GM19238 (cell line): ENCODE measurements at regions not wholly inside any gene's neighbourhood (a gene's known extent, or its start where the extent isn't known, plus 50 kb on each side); places are given as distances from the start of the nearest gene placed in this dataset.
"Not testable (repeated sequence)": the region's sequence is repeated elsewhere in the genome, so short reads cannot be mapped to it uniquely, and the experiment has no call there.

Experiments
- DNase-seq: peaks from one replicate; pipeline ENCODE4 v3.0.0; 2011; ENCODE audit warnings: low spot score; ENCODE audit not compliant: insufficient read length

DNA sequence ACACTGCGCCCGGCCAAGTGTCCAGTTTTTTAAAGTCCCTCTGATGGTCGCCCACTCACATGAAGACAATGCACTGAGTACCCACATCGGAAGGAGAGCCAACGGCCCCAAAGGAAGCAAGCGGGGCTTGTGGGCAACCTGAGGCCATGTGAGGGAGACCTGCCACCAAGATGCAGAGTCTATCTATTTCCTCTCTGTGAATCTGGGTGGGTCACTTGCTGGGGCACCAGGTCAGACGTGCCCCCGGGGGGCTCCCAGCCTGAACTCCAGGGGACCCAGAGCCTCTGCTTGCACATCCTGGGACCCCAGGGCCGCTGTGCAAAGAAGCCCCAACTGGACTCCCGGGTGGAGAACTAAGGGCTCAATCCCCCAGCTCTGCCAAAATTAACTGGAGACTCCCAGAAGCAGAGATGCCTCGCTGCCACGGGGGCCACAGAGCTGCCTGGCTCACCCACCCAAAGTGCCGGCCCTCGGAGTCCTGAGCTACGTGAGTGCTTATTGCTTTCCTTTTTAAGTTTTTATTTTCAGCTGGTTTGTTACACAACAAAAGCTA is 106.4 kb downstream of the BRD1 start:
- DNase-seq, result no peak

DNA sequence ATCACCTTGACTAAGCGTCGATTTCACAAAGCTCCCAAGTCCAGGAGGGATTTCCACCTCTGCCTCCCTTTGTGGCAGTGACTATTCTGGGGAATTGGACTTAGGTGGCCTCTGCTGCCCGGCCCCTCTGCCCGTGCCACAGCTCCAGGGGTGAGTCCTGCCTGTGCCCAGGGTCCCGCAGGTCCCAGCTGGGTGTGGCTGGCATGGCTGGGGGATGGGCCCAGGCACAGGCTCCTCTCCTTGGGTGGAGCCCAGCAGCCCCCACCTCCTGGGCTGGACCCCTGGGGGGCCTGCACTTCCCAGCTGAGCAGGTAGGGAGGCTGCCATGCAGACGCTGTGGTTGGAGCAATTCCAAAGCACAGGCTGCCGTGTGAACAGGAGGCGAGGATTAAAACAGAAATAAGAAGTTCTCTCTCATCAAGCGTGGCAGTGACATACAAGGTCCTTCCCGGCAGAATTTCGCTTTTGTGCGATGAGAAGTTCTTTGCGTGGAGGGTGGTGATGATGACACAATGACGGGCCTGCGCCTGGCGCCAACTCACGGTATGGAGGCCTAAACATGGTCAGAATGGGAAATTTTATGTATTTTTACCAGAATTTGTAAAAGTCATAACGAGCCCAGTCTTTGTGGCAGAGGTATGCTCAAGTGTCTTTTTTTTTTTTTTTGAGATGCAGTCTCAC is 107.3 kb downstream of the BRD1 start:
- no peak for DNase-seq

DNA sequence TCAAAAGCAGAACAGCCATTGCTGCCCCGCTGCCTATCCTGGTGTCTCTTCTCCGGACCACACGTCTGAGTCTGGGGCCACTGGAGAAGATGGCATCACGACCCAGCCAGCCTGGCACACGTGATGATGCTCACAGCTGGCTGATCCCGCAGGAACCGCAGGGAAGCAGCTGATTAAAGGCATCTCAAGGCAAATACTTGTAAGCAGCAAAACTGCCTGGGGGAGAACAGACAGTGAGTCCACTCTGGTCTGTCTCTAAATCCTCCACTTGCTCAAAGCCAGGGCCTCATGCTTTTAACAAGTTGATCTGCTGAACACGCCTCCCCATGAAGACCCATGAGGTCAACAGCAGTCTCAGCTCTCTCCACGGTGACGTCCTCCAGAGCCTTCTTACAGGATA is 108.6 kb downstream of the BRD1 start:
- no peak for DNase-seq

DNA sequence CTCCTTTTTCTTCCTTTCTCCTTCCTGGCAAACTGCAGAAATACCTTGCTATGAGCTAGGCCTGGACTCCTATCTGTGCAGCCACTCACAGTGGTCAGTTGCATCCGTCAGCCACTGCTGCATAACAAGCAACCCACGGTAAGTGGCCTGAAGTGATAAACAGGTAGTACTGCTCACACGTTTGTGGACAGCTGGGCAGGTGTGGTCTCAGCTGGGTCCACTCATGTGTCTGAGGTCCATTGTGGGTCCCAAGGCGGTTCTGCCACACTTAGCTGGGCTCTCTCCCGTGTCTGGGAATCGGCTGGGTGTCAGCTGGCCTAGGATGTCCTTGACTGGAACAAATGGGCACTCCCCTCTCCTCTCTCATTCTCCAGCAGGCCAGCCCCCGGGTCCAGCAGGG is 109.3 kb downstream of the BRD1 start:
- DNase-seq, result no peak

DNA sequence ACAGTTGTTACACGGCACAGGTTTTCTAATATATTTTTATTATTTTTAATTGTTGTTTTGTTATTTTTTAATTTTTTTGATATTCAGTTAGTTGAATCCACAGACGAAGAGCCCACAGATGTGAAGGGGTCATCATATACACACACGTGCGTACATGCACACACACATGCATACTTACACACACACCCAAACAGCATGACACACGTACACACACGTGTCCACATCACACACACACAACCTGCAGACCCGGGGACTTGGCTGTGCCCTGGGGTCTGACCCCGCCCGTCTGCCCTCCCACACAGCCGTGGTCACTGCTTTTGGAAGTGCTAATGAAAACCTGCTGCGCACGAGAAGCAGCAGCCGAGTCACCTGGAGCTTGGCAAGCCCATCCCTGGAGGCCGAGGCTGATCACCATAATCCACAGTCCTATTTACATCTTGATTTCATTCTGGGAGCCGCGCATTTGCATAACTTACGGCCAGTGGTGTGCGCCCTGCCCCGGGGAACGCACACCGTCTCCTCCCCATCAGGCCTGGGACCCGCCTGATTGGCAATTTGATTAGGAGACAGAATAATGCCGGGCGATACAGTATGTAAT is 110.3 kb downstream of the BRD1 start:
- no peak for DNase-seq

DNA sequence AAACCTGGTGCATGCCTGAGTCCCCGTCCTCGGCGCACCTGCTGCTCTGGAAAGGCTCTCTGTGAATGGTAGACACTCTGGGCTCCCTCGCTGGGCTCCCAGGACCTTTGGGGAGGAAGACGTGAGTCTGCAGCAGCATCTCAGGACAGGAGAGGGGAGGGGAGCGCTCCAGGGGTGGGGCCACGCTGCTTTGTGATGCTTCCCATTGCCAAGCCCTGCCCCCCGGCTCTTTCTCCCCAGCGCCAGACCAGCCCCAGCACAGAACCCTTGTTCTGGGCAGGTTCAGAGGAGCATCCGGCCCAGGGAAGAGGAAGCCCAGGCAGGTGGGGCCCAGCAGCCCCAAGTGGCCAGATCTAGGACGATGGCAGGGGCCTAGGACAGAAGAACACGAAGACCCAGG is 111.2 kb downstream of the BRD1 start:
- DNase-seq, result no peak

DNA sequence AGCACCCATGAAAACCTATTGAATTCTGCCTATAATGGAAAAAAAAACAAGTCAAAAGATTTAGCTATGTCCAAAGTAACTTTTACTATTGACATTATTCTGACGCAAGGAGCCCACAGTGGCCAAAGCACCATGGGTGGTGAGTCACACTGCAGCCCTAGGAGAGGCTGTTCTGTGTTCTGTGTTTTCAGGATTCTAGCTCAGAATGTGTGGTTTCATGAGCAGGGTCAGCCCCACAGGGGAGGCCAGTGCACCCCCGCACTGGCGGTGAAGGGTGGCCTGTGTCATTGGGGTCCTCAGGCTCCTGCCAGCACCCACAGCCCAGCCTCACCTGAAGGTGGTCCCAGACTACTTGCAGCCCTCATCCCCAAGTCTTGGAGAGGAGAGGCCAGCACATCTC is 112.2 kb downstream of the BRD1 start:
- DNase-seq, result no peak

DNA sequence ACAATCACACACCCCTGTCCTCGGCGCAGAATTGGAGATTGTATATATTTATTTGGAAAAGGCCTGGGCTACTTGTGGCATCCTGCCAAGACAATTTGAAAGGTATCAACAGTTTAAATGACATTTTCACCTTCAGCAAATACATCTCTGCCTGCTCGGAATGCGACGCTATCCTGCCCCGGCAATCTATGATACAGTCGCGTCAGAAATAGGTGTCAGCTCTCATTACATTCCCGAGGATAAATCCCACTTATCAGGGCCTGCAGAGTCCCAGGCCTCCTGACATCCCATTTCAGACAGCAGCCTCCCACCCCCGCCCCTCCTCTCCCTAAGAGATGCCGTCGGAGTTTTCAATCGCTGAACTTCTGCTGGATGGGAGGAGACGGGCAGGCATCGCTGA is 114.7 kb downstream of the BRD1 start:
- no peak for DNase-seq

DNA sequence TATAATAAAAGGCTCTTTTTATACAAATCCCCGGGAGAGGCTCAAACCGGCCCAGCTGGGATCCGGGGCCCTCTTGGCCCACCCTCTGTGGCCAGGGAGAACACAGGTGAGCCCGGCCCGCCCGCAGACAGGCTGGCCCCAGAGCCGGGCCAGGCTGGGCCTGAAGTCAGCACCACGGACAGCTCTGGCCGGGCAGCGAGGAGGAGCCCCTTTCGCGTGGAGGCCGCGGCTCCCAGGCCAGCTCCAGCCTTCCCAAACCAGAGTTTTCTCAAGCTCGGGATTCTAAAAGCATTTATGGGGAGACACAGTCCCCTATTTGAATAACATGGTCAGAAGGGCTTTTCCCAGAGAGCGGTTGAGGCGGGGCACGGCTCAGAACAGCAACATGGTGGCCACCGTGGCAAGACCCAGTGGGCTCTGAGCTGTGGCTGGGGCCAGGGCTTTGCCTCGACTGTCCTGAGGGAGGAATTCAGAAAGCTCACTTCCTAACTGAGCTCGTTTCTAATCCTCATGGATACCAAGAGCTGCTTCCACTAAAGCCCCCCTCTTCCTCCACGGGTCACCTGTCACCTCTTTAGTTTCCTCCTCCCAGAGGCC is 115.4 kb downstream of the BRD1 start:
- DNase-seq, result no peak

DNA sequence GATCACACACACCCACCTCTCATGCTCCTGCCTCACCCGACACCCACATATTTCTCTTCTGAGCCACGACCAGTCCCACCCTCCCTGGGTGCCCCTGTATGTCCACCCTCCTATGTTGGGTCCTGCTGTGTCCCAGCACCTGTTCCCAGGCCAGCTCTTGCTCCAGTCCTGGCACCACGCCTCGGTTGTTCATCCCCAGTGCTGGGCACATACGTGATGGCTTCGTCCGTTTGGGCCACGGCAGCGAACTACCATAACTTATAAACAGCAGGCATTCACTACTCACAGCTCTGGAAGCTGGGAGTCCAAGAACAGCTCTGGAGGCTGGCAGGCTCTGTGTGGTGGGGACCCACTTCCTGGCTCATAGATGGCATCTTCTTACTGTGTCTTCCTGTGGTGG is 116.9 kb downstream of the BRD1 start:
- DNase-seq, result no peak

DNA sequence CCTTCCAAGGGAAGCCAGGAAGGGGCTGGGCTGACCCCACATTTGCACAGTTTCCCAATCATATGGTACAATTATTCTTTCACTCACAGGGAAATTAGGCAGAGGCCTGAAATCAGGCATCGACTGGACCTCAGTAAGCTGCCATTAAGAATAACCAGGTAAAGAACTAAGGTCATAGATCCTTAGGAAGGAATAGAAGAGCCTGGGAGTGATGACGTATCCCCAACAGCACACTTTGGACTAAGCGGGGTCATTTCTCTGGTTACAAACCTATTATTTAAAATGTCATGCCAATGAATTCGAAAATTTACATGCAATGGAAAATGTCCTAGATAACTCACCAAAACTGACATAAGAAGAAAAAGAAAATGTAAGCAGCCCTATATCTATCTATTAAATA is 118.2 kb downstream of the BRD1 start:
- no peak for DNase-seq

DNA sequence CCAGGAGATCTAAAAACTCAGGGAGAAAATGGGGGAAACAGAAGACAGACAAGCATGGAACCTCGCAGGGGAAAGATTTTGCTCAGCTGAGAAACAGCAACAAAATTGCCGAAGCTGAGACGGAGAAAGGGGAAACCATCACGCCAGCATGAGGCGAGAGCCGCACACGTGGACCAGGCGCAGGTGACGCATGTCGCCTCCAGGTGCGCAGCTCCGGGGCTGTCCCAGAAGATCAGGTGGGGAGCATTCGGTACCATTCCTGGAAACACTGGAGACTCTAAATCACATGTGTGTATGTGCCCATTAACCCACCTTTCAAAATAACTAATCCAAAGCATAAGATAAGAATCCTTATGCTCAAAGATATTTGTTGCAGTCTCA is 121.7 kb downstream of the BRD1 start:
- no peak for DNase-seq

DNA sequence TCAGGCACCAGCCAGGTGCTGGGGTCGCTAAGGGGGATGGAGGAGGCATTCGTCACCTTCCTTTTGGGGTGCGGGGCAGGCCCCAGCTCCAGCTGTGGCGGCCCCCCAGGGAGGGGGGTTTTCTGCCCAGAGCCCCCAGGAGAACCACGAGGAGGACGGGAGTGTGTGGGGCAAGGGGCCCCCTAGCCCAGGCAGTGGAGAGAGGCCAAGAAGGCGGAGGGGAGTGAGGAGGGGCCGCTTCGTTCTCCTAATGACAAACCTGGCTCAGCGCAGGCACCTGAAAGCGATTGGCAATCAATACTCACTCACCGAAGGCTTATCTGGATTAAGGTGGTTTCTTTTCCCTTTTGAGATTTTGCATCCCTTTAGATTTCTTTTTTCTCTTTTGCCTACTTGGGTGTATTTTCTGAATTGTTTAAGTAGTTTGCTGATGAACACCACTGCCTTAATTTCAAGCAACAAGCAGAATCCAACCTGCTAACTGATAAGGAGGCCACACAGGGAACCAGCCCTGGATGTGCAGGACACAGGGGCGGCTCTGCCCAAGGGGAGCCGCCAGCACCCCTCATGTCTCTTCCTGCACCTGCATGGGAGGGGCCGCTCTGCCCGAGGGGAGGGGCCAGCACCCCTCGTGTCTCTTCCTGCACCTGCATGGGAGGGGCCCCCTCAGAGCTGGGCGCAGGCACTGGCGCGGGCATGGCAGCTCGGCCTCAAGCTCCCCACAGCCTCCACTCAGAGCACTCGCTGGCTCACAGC is 122.3 kb downstream of the BRD1 start:
- DNase-seq, result no peak

DNA sequence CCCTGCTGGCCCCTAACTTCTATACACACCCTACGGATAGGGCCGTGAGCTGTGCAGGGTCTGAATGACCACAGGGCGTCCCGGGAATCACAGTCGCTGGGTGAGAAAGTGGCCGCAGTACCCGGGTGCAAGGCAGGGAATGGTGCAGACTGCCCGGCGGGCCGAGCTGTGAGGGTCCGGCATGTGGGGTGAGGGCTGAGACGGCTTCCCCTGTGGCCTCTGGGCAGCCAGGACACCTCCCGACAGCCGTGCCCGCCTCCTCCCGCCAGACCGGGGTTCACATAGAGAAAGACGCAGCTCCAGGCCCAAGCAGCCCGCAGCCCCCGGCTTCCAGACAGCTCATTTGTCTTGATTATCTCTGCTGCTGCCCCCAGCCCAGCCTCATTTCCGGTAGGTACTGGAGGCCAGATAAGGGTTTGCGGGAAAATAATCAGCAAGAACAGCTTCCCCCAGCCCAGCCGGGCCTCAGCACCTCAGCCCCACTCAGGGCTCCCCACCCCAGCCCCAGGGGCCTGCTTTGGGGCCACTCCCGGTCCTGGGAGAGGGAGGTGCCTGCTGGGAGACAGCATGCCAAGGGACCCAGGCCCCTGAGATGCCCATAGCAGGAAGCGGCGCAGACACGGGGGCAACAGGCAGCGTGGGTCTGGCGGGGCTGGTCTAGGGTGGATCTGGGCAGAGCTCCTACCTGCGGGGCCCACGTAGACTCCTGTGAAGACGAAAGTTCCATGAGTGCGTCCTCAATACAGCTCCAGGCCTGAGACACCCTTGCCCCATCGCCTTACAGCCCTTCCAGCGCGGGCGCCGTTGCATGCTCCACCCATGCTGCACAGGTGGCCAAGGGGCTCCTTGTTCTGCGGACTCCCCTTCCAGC is 123.1 kb downstream of the BRD1 start:
- no peak for DNase-seq

DNA sequence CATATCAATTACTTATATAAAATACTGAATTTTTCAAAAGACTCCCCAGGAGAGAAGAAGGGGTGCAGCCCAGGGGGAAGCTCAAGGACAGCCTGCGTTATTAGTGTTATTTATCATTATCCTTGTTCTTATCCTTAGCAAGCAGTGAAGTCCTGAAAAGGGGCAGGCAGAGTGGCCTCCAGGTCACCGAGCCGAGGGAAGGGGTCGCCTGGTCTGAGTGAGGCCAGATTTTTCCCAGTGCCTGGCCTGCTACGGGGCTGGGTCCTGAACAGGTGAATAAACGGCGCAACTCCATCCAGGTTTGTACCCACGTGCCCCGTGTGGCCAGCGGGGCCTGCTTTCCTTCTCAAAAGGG is 123.7 kb downstream of the BRD1 start:
- DNase-seq, result no peak

DNA sequence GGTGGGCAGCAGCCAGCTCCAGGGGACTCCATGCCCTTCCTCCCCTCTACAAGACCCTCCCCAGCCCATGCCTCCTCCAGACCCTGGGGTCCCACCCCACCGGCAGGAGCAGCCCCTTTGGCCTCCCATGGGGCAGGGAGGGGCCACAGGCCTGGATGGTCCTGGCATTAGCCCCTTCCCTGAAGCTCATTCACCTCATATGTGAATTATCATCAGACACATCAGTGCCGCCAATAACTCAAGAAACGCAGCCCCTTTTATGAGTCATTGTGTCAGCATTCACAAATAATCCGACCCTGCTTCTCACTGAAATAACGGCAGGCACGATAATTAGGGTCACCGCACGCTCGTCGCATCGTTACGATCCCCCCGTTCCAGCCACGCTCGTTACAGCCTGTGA is 124.2 kb downstream of the BRD1 start:
- no peak for DNase-seq

DNA sequence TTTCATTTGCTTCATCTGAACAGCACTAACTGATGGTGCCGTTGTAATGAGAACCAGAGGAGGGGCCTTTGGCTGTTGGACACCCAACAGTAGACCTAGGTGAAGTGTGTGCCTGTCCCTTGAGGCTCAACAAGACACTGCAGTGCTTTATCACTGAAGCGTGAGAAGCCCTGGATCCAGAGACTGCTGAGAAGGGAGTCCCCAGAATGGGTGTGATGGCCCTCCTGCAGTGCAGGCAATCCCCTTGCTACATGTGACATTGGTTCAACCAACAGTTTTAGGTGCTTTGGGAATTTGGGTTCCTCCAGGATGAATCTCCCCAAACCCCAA is 125.6 kb downstream of the BRD1 start:
- no peak for DNase-seq

DNA sequence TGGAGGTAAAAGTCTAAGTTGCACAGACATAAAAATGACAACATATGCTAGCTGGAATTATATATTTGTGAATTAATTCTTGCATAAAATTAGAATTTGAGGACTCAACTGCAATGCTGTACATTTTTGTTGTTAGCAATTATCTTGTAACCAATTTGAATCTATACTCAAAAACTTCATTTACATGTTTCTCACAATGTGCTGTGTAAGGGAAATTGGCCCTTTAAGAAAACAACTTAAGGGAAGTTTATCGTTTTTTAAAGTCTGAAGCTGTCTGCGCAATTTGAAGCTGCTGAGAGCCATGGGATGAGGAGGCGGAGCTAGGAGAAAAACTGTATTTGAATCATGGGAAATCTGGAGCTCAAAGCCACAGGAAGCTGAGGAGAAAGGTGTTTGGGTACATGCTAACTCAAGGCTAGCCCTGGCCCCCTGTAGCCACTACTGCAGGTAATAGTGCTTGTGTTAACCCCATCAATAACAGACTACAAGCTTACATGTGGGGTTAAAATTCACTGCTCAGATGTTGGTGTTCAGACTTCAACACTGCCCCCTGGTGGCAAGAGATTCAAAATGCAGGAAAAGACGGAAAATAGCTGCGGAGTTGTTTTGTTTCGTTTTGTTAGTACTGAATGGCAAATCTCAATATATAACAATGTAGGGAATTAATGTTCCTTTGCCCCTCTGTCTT is 126.1 kb downstream of the BRD1 start:
- no peak for DNase-seq

DNA sequence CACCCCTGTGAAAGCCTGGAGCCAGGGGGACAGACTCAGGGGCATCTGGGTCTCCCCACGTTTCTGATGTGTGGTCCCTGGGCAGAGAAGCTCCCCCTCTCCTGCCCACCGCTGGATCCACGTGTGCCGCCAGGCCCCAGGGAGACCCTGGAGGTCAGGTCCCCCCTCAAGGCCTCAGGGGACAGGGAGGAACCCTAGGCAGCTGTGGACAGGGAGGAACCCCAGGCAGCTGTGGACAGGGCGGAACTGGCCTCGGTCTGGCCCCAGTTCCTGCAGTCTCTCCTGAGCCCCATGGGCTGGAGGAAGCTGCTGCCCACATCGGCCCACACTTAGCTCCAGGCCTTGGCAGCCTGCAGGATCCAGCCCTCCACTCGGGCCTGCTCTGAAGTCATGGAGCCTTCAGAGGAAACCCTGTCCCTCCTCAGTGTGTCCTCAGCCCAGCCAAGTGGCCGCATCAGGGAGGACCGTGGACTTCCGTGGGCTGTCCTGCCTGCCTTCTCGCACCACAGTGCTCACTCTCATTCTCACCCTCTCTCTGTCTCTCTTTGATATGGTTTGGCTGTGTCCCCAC is 127.7 kb downstream of the BRD1 start:
- no peak for DNase-seq

DNA sequence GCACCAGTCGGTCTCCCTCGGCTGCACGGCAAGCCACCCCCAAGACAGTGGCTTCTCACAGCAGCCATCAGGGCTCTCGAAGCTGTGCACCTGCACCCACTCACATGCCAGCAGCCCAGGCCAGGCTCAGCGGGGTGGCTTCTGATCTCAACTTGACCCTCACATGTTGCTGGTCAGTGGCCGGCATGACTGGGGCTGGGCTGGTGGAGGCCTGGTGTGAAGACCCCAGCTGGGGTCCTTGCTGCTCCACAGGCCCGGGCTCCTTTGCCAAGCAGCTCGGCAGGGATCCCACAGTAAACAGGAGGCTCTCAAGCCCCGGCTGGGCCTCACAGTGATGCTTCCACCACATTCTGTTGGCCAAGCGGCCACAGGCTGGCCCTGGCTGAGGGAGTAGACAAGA is 128.2 kb downstream of the BRD1 start:
- DNase-seq, result no peak

DNA sequence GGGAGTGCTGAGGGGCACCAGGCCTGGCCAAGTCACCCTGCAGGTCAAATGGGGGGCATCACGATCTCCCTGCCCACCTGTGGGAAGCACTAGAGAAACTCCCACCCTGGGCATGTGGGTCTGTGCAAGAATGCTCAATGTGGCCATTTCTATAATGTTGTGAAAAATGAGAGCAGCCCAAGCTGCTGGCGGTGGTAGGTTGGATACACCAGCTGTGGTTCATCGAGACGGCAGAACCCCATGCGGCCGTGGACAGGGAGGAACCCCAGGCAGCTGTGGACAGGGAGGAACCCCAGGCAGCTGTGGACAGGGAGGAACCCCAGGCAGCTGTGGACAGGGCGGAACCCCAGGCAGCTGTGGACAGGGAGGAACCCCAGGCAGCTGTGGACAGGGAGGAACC is 129.1 kb downstream of the BRD1 start:
- not testable (repeated sequence) for DNase-seq
